B cell (primary cell): ENCODE measurements at regions not wholly inside any gene's neighbourhood (a gene's known extent, or its start where the extent isn't known, plus 50 kb on each side); places are given as distances from the start of the nearest gene placed in this dataset.

ENCODE experiments used
- ATAC-seq: fragments of 200-7000 bp; cut with Tn5 transposase; one replicate; pipeline ENCODE4 v1.10.0; 2021; ENCODE audit warnings: low read depth, mild to moderate bottlenecking, moderate number of reproducible peaks, moderate library complexity
- CTCF ChIA-PET: fragments of 350-600 bp; sonication (Branson Sonifier 250); formaldehyde crosslinking; loops from one replicate; lab custom pipeline; 2021; ENCODE audit warnings: antibody characterized with exemption, inconsistent platforms; lab: Charles Lee
- POLR2A ChIA-PET: fragments of 350-600 bp; sonication (Branson Sonifier 250); formaldehyde crosslinking; loops from one replicate; lab custom pipeline; 2021; ENCODE audit warnings: antibody characterized with exemption; lab: Charles Lee
- DNase-seq: peaks from one replicate; pipeline ENCODE4 v3.0.0; 2013
- H2AFZ ChIP-seq: 2 replicates; pipeline ENCODE4 v1.6.1; 2012; ENCODE audit warnings: mild to moderate bottlenecking, low read depth, low read length; ENCODE audit not compliant: insufficient read depth, poor library complexity, severe bottlenecking
- H3K27ac ChIP-seq, 2 donors: 1 replicate in 1 of 2; 2 replicates in 1 of 2; pipeline ENCODE4 v1.5.1; 2012 to 2013; ENCODE audit warnings: low read length in 2 of 2, mild to moderate bottlenecking in 2 of 2, moderate library complexity in 1 of 2
- H3K27me3 ChIP-seq, 4 experiments: fragments of 200-600 bp in 1 of 4; sonication (generic) in 1 of 4; replicated peaks in 1 of 4; 1 replicate in 2 of 4; 2 replicates in 2 of 4; pipeline versions ENCODE4 v1.6.1 to v1.7.0; 2013 to 2016; ENCODE audit warnings: low read length in 3 of 4, mild to moderate bottlenecking in 2 of 4, mixed read lengths in 1 of 4, moderate library complexity in 1 of 4; ENCODE audit not compliant: insufficient read depth in 4 of 4, control insufficient read depth in 3 of 4; ENCODE audit errors: control extremely low read depth in 1 of 4
- H3K36me3 ChIP-seq, 2 experiments: replicated peaks in 1 of 2; 1 replicate in 1 of 2; 2 replicates in 1 of 2; pipeline versions ENCODE4 v1.6.1 to v1.7.1; 2013; ENCODE audit warnings: low read length in 1 of 2; ENCODE audit not compliant: insufficient read depth in 2 of 2, control insufficient read depth in 1 of 2; ENCODE audit errors: control extremely low read depth in 1 of 2, extremely low read depth in 1 of 2
- H3K4me1 ChIP-seq, 2 donors: fragments of 200-600 bp in 1 of 2; sonication (generic) in 1 of 2; 1 replicate in 1 of 2; 2 replicates in 1 of 2; pipeline versions ENCODE4 v1.5.1 to v1.6.1; 2013 to 2017; ENCODE audit warnings: low read length in 2 of 2; ENCODE audit not compliant: control insufficient read depth in 2 of 2, insufficient read depth in 2 of 2
- H3K4me2 ChIP-seq: replicated peaks from 2 replicates; pipeline ENCODE3; 2012; ENCODE audit warnings: mild to moderate bottlenecking, low read depth, low read length; ENCODE audit not compliant: poor library complexity, severe bottlenecking
- H3K4me3 ChIP-seq, 5 experiments: fragments of 200-600 bp in 1 of 5; sonication (generic) in 1 of 5; 1 replicate in 3 of 5; 2 replicates in 2 of 5; pipeline versions ENCODE4 v1.5.1 to v1.7.0; 2011 to 2016; ENCODE audit warnings: low read length in 4 of 5, mild to moderate bottlenecking in 4 of 5, low read depth in 2 of 5, control low read depth in 1 of 5, moderate library complexity in 1 of 5; ENCODE audit not compliant: insufficient read depth in 1 of 5; ENCODE audit errors: control extremely low read depth in 1 of 5, extremely low read depth in 1 of 5
- H3K79me2 ChIP-seq: fragments of 200-600 bp; sonication (generic); one replicate; pipeline ENCODE4 v1.6.0; 2016; ENCODE audit warnings: low read length; ENCODE audit not compliant: control insufficient read depth, insufficient read depth
- H3K9ac ChIP-seq: fragments of 200-600 bp; sonication (generic); 2 replicates; pipeline ENCODE4 v1.6.1; 2017; ENCODE audit warnings: mild to moderate bottlenecking, low read length, moderate library complexity
- H3K9me3 ChIP-seq, 3 donors: one replicate each; pipeline versions ENCODE4 v1.6.1 to v1.7.1; 2013; ENCODE audit warnings: low read length in 2 of 3; ENCODE audit not compliant: control insufficient read depth in 2 of 3, insufficient read depth in 1 of 3; ENCODE audit errors: control extremely low read depth in 1 of 3
- H4K20me1 ChIP-seq: 2 replicates; pipeline ENCODE4 v1.6.0; 2012; ENCODE audit warnings: mild to moderate bottlenecking, low read length; ENCODE audit not compliant: insufficient read depth, control insufficient read depth, poor library complexity, severe bottlenecking
- H3K27ac Mint-ChIP-seq: one replicate; pipeline ENCODE4 v1.8.0; 2021; ENCODE audit warnings: mixed read lengths
- H3K27me3 Mint-ChIP-seq: one replicate; pipeline ENCODE4 v1.8.0; 2021; ENCODE audit warnings: mixed read lengths
- H3K4me1 Mint-ChIP-seq: one replicate; pipeline ENCODE4 v1.8.0; 2021; ENCODE audit warnings: mixed read lengths
- H3K4me3 Mint-ChIP-seq: one replicate; pipeline ENCODE4 v1.8.0; 2021; ENCODE audit warnings: mixed read lengths
- H3K9me3 Mint-ChIP-seq: one replicate; pipeline ENCODE4 v1.8.0; 2022; ENCODE audit warnings: mixed read lengths; ENCODE audit not compliant: insufficient read depth
- EZH2 ChIP-seq: IDR thresholded peaks from 2 replicates; pipeline ENCODE4 v1.6.1; 2012; ENCODE audit warnings: borderline replicate concordance, low read depth, mild to moderate bottlenecking, moderate library complexity, low read length; ENCODE audit not compliant: insufficient read depth, poor library complexity, severe bottlenecking
- WGBS: methylation state at CpG from one replicate; pipeline ENCODE4 v1.1.5; 2013; ENCODE audit warnings: missing lambda C conversion rate; ENCODE audit not compliant: insufficient coverage; 5-methylcytosine and 5-hydroxymethylcytosine counted together
- intact Hi-C: fragments of 100-400 bp; cut with micrococcal nuclease; formaldehyde crosslinking; loops from one replicate; pipeline ENCODE4 v1.10.0; 2022
- TF ChIP-seq, protein P1 (sequence below): fragments of 200-600 bp; IDR thresholded peaks from one replicate; pipeline ENCODE4 v1.8.0; 2022; ENCODE audit warnings: antibody characterized with exemption, mild to moderate bottlenecking

DNA sequence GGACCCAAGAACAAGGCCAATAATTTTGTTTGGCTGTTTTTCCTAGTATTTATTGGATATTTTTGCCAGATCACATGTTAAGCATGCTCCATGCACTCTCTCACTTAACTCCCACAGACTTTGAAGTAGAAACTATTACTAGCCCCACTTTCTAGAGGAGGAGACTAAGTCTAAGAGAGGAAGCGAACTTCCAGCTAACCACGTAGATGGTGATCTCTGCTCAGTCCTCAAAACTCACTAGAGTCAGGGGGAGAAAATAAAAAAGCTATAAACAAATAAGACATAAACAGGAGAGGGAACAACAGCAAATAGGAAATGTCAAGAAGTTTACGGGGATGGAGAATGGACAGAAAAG is 481.0 kb upstream of the PROK2 start:
- Histone ChIP-seq H3K27me3 (peaks cover 0 to 16% (median 1%) of the 10 kb centered on the region in 4 experiments), H4K20me1 (no peaks in the 10 kb centered on the region), H3K4me1 (peaks cover 36 to 41% of the 10 kb centered on the region in 2 donors), H3K79me2 (no peaks in the 10 kb centered on the region), H2AFZ (no peak overlapping the region), H3K4me3 (no peak overlapping the region), H3K9ac (no peak overlapping the region), H3K27ac (no peak overlapping the region), H3K36me3 (no peaks in the 10 kb centered on the region), H3K9me3 (peaks cover 0 to 7% (median 4%) of the 10 kb centered on the region in 3 donors), H3K4me2 (no peak overlapping the region)
- CTCF ChIA-PET = interaction anchor here (0.6 to 3.2 kb wide), 2 partner anchors 174 to 391 kb away, joined by 3 to 8 read pairs; no protein-coding TSS in a partner anchor
- H3K4me3 Mint-ChIP-seq = peak overlapping the region; percentile 23
- H3K27me3 Mint-ChIP-seq = peaks cover 14% of the 10 kb centered on the region
- ATAC-seq (no peak), DNase-seq (no peak)
- POLR2A ChIA-PET = interaction anchor here (0.6 kb wide), 1 partner anchor 95 kb away, joined by 3 read pairs; no protein-coding TSS in a partner anchor
- no peak overlapping the region for H3K27ac Mint-ChIP-seq
- TF ChIP-seq, protein P1, sequence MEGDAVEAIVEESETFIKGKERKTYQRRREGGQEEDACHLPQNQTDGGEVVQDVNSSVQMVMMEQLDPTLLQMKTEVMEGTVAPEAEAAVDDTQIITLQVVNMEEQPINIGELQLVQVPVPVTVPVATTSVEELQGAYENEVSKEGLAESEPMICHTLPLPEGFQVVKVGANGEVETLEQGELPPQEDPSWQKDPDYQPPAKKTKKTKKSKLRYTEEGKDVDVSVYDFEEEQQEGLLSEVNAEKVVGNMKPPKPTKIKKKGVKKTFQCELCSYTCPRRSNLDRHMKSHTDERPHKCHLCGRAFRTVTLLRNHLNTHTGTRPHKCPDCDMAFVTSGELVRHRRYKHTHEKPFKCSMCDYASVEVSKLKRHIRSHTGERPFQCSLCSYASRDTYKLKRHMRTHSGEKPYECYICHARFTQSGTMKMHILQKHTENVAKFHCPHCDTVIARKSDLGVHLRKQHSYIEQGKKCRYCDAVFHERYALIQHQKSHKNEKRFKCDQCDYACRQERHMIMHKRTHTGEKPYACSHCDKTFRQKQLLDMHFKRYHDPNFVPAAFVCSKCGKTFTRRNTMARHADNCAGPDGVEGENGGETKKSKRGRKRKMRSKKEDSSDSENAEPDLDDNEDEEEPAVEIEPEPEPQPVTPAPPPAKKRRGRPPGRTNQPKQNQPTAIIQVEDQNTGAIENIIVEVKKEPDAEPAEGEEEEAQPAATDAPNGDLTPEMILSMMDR = no peak
- no peak for TF ChIP-seq EZH2
- peaks cover 3% of the 10 kb centered on the region for H3K9me3 Mint-ChIP-seq
- peaks cover 50% of the 10 kb centered on the region for H3K4me1 Mint-ChIP-seq
- intact Hi-C loops = loop anchor here (5.0 kb wide), 1 partner anchor 184 kb away; no protein-coding TSS in a partner anchor
- 100% methylated on average over 1 of the region's 3 CpGs for WGBS

DNA sequence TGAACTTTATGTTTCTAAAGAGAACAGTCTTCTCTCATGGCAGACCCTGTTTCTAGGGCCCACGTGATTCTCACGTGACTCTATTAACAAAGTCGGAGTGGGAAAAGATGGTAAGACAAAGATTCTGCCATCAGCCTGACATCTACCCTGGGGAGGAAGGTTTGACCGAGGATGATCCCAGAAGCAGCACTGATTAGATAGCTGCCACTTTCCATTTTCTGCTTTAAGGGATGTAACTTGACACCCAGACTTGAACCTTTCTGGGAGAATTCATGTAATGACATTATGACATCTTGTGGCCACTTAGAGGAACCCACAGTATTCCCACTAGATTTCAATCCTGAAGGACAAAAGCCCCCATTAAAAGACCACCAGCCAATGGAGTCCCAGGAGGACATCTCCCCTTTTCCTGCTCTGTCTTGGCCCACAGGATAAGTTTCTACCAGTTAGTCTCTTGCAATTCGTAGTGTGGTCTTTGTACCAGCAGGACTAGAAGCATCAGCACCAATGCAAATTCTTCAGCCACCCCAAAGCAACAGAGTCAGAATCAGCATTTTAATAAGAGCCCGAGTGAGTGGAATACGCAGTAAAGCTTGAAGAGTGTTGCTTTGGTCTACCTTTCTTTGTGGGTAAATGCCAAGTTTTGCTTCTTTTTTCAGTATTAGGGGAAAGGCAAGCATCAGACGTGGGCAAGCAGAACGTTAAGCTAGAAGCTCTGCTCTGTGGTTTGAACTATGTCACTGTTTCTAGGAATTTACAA is 480.5 kb upstream of the PROK2 start:
- Histone ChIP-seq H3K9ac (no peak overlapping the region), H3K36me3 (no peaks in the 10 kb centered on the region), H3K4me3 (no peak overlapping the region), H2AFZ (no peak overlapping the region), H3K9me3 (peaks cover 0 to 6% (median 4%) of the 10 kb centered on the region in 3 donors), H3K27ac (no peak overlapping the region), H3K4me1 (peaks cover 33 to 40% of the 10 kb centered on the region in 2 donors), H3K79me2 (no peaks in the 10 kb centered on the region), H4K20me1 (no peaks in the 10 kb centered on the region), H3K27me3 (peaks cover 0 to 20% (median 1%) of the 10 kb centered on the region in 4 experiments), H3K4me2 (no peak overlapping the region)
- CTCF ChIA-PET = interaction anchor here (3.2 kb wide), 1 partner anchor 390 kb away, joined by 8 read pairs; no protein-coding TSS in a partner anchor
- intact Hi-C loops = loop anchor here (5.0 kb wide), 1 partner anchor 183 kb away; no protein-coding TSS in a partner anchor
- 94% methylated on average over 6 of the region's 9 CpGs for WGBS
- no peak for DNase-seq
- no peak overlapping the region for H3K27ac Mint-ChIP-seq
- H3K4me3 Mint-ChIP-seq = no peak overlapping the region
- ATAC-seq = no peak
- TF ChIP-seq, protein P1 = no peak
- no peak for TF ChIP-seq EZH2
- H3K27me3 Mint-ChIP-seq = peaks cover 17% of the 10 kb centered on the region
- peaks cover 3% of the 10 kb centered on the region for H3K9me3 Mint-ChIP-seq
- POLR2A ChIA-PET = no interaction called here
- peaks cover 47% of the 10 kb centered on the region for H3K4me1 Mint-ChIP-seq
